Epithelial cell of esophagus (primary cell): ENCODE measurements at regions not wholly inside any gene's neighbourhood (a gene's known extent, or its start where the extent isn't known, plus 50 kb on each side); places are given as distances from the start of the nearest gene placed in this dataset.

Experiments used
- DNase-seq: peaks from one replicate; pipeline ENCODE4 v3.0.0; 2010; ENCODE audit warnings: low read depth
- H3K4me3 ChIP-seq: 2 replicates; pipeline ENCODE4 v1.5.1; 2011; ENCODE audit warnings: mild to moderate bottlenecking, low read length, control low read depth
- CTCF ChIP-seq: IDR thresholded peaks from 2 replicates; pipeline ENCODE4 v1.5.1; 2011; ENCODE audit warnings: low read depth, mild to moderate bottlenecking, low read length, control low read depth, inconsistent platforms; ENCODE audit not compliant: insufficient read depth; ENCODE audit errors: missing control alignments

GRCh38 chr1:60835649-60836048, 246.7 kb upstream of the NFIA start:
- H3K4me3 ChIP-seq: no peak overlapping the region
- peak; percentile 92 for DNase-seq

GRCh38 chr1:60833173-60833572, 249.2 kb upstream of the NFIA start:
- DNase-seq: no peak
- no peak for TF ChIP-seq CTCF
- H3K4me3 ChIP-seq: no peak overlapping the region

More at GRCh38 chr1:60835649-60836048, 246.7 kb upstream of the NFIA start:
- no peak for TF ChIP-seq CTCF

GRCh38 chr1:60832367-60832766, 250.0 kb upstream of the NFIA start:
- DNase-seq: no peak
- no peak overlapping the region for H3K4me3 ChIP-seq
- no peak for TF ChIP-seq CTCF

- no peak overlapping the region for H3K4me3 ChIP-seq
- TF ChIP-seq CTCF: no peak
- DNase-seq: no peak
Observed at GRCh38 chr1:60831780-60832179, 250.6 kb upstream of the NFIA start.

- DNase-seq: no peak
- no peak for TF ChIP-seq CTCF
- no peak overlapping the region for H3K4me3 ChIP-seq
Observed at GRCh38 chr1:60828944-60829343, 253.4 kb upstream of the NFIA start.

DNA sequence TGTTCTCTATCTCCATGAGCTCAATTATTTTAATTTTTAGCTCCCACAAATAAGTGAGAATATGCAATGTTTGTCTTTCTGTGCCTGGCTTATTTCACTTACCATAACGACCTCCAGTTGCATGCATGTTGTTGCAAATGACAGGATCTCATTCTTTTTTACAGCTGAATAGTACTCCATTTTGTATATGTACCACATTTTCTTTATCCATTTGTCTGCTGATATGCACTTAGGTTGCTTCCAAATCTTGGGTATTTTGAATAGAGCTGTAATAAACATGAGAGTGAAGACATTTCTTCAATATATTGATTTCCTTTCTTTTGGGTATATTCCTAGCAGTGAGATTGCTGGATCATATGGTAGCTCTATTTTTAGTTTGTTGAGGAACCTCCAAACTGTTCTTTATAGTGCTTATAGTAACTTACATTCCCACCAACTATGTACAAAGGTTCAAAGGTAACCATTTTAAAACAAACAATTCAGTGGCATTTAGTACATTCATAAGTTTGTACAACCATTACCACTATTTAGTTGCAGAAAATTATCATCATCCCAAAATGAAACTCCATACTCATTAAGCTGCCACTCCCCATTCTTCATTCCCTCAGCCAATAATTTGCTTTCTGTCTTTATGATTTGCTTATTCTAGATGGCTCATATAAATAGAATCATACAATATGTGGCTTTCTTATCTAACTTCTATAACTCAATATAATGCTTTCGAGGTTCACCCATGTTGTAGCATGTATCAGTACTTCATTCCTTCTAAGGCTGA, 255.9 kb upstream of the NFIA start:
- DNase-seq: no peak
- no peak for TF ChIP-seq CTCF

DNA sequence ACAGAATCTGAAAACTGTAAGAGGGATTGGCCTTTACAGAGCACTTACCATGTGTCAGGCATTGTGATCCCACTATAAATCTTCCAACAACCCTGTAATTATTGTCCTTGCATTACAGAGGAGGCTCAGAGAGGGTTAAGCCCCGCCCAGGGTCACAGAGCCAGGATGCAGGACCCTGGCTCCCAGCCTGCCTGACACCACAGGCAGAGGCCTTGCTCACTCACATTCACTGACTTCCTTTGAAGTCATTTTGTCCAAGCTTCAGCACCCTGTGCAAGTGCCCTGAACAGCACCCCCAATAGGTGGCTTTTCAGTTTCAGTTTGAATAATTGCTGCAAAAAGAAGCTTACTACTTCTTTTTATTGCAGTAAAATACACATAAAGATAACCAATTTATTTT, 256.8 kb upstream of the NFIA start:
- TF ChIP-seq CTCF: no peak
- DNase-seq: no peak
- no peak overlapping the region for H3K4me3 ChIP-seq

More for the DNA sequence above, 255.9 kb upstream of the NFIA start:
- H3K4me3 ChIP-seq: no peak overlapping the region
